ENCODE measurements at regions not wholly inside any gene's neighbourhood (a gene's known extent, or its start where the extent isn't known, plus 50 kb on each side); places are given as distances from the start of the nearest gene placed in this dataset.
"Not testable (repeated sequence)": the region's sequence is repeated elsewhere in the genome, so short reads cannot be mapped to it uniquely, and the experiment has no call there.

GRCh38 chr6:134447423-134447822 lies 129.5 kb upstream of the SGK1 start:
- no peak for DNase-seq (ENCODE audit: extremely low read depth, low read depth, low spot score)

GRCh38 chr6:134446896-134447295 lies 129.0 kb upstream of the SGK1 start:
- no peak for DNase-seq (ENCODE audit: extremely low read depth, low read depth, low spot score)

- DNase-seq (ENCODE audit: extremely low read depth, low read depth, low spot score) = no peak
These were observed 128.4 kb upstream of the SGK1 start for GRCh38 chr6:134446218-134446848.

- no peak for DNase-seq (ENCODE audit: extremely low read depth, low read depth, low spot score)
These were observed 125.1 kb upstream of the SGK1 start for GRCh38 chr6:134443009-134443408.

GRCh38 chr6:134442073-134442472 lies 124.2 kb upstream of the SGK1 start:
- no peak for DNase-seq (ENCODE audit: extremely low read depth, low read depth, low spot score)

GRCh38 chr6:134438837-134439236 lies 120.9 kb upstream of the SGK1 start:
- DNase-seq (ENCODE audit: extremely low read depth, low read depth, low spot score) = no peak

- no peak for DNase-seq (ENCODE audit: extremely low read depth, low read depth, low spot score)
These were observed 119.5 kb upstream of the SGK1 start for GRCh38 chr6:134437376-134437775.

GRCh38 chr6:134436950-134437349 lies 119.0 kb upstream of the SGK1 start:
- no peak for DNase-seq (ENCODE audit: extremely low read depth, low read depth, low spot score)

- DNase-seq (ENCODE audit: extremely low read depth, low read depth, low spot score) = peak; percentile 93
These were observed 118.4 kb upstream of the SGK1 start for GRCh38 chr6:134436281-134436815.

- no peak for DNase-seq (ENCODE audit: extremely low read depth, low read depth, low spot score)
These were observed 117.9 kb upstream of the SGK1 start for GRCh38 chr6:134435814-134436280.

- DNase-seq (ENCODE audit: extremely low read depth, low read depth, low spot score) = no peak
These were observed 116.4 kb upstream of the SGK1 start for GRCh38 chr6:134434019-134434942.

GRCh38 chr6:134432036-134432435 lies 114.1 kb upstream of the SGK1 start:
- no peak for DNase-seq (ENCODE audit: extremely low read depth, low read depth, low spot score)

GRCh38 chr6:134431421-134431859 lies 113.5 kb upstream of the SGK1 start:
- no peak for DNase-seq (ENCODE audit: extremely low read depth, low read depth, low spot score)

GRCh38 chr6:134429861-134430380 lies 112.0 kb upstream of the SGK1 start:
- no peak for DNase-seq (ENCODE audit: extremely low read depth, low read depth, low spot score)

GRCh38 chr6:134427721-134428120 lies 109.8 kb upstream of the SGK1 start:
- DNase-seq (ENCODE audit: extremely low read depth, low read depth, low spot score) = no peak

- no peak for DNase-seq (ENCODE audit: extremely low read depth, low read depth, low spot score)
These were observed 108.7 kb upstream of the SGK1 start for GRCh38 chr6:134426623-134427022.

- DNase-seq (ENCODE audit: extremely low read depth, low read depth, low spot score) = not testable (repeated sequence)
These were observed 108.0 kb upstream of the SGK1 start for GRCh38 chr6:134425917-134426316.

- peak; percentile 72 for DNase-seq (ENCODE audit: extremely low read depth, low read depth, low spot score)
These were observed 107.6 kb upstream of the SGK1 start for GRCh38 chr6:134425513-134425912.

- no peak for DNase-seq (ENCODE audit: extremely low read depth, low read depth, low spot score)
These were observed 106.9 kb upstream of the SGK1 start for GRCh38 chr6:134424798-134425170.

- no peak for DNase-seq (ENCODE audit: extremely low read depth, low read depth, low spot score)
These were observed 106.4 kb upstream of the SGK1 start for GRCh38 chr6:134424165-134424797.

Measured in glomerular endothelial cell (primary cell).